Loucy (cell line): ENCODE measurements at regions not wholly inside any gene's neighbourhood (a gene's known extent, or its start where the extent isn't known, plus 50 kb on each side); places are given as distances from the start of the nearest gene placed in this dataset.

Experiments
- CTCF ChIP-seq: fragments of 200-600 bp; sonication (generic); conservative IDR thresholded peaks from 2 replicates; pipeline ENCODE4 v1.5.1; 2014; ENCODE audit warnings: mild to moderate bottlenecking, antibody characterized with exemption, low read length
- EZH2phosphoT487 ChIP-seq: fragments of 200-600 bp; IDR thresholded peaks from 2 replicates; pipeline ENCODE4 v1.6.1; 2018; ENCODE audit warnings: antibody characterized with exemption, mild to moderate bottlenecking, moderate library complexity, borderline replicate concordance

- no peak for TF ChIP-seq CTCF
- TF ChIP-seq EZH2phosphoT487 = no peak
These were observed 51.0 kb upstream of the IL12A start for GRCh38 chr3:159937561-159938166.
